Inflammatory macrophage treated with lipopolysaccharide for 4 hours (primary cell): ENCODE measurements at regions not wholly inside any gene's neighbourhood (a gene's known extent, or its start where the extent isn't known, plus 50 kb on each side); places are given as distances from the start of the nearest gene placed in this dataset.
"Not testable (repeated sequence)": the region's sequence is repeated elsewhere in the genome, so short reads cannot be mapped to it uniquely, and the experiment has no call there.

Experiments used
- DNase-seq: peaks from one replicate; pipeline ENCODE4 v3.0.0-alpha.2; 2020

- DNase-seq = no peak
Measured at GRCh38 chr7:55304018-55304762, 60.9 kb upstream of the LANCL2 start.

DNA sequence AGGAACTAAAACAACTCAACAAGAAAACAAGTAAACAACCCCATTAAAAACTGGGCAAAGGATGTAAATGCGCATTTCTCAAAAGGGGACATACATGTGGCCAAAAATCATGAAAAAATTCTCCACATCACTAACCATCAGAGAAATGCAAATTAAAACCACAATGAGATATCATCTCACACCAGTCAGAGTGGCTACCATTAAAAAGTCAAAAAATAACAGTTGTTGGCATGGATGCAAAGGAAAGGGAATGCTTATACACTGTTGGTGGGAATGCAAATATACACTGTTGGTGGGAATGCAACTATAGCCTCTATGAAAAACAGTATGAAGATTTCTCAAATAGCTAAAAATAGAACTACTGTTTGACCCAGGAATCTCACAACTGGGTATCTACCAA, 60.0 kb upstream of the LANCL2 start:
- no peak for DNase-seq

DNA sequence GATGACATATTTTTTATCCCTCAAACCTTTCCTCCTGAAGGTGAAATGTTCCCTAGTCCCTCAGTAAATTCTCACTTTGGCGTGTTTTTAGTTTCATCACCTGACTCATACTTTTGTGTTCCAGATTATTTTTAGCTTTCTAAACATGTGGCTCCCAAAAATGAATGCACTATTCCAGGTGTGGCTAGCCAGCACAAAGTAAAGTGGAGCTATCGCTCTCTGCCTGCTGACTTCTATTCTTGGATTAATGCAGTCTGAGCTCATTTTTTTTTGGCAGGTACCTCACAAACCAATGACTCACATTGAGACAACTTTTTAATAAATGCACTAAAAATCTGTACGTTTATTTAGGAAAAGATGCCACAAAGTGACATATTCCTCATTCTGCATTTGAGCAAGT, 58.8 kb upstream of the LANCL2 start:
- DNase-seq = no peak

- no peak for DNase-seq
Measured at GRCh38 chr7:55307123-55307916, 57.8 kb upstream of the LANCL2 start.

GRCh38 chr7:55308186-55308929, 56.8 kb upstream of the LANCL2 start:
- DNase-seq = no peak

GRCh38 chr7:55309040-55309991, 55.8 kb upstream of the LANCL2 start:
- DNase-seq = no peak

DNA sequence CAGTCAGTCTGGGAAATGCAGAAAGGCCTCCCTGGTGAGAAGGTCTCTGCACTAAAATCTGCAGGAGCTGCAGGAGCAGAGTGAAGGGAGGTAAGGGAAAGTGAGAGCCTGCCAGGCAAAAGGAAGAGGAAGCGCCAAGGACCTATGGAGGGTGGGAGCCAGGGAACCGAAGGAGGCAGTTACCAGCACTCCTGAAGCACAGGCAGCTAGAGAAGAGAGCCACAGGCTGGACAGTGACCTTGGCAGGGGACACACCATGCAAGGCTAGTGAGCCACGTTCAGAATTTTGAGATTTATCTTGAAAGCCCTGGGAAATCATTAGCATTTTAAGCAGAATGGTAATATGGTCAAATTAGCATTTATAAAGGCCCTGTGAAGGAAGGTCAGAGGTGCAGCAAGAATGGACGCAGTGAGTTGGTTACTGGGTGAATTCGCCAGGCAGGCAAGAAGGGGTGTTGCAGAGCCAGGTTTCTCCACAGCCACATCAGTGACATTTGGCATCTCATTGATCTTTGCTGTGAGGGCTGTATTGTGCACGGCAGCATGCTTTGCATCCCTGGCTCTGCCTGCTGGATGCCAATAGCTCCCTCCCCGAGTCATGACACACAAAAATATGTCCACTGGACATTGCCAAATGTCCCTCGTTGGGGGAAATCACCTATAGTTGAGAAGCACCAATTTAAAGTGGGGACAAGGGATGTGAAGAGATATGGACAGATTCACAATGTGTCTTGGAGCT, 54.7 kb upstream of the LANCL2 start:
- no peak for DNase-seq

- DNase-seq = not testable (repeated sequence)
Measured at GRCh38 chr7:55311892-55312291, 53.2 kb upstream of the LANCL2 start.

GRCh38 chr7:55313671-55314070, 51.5 kb upstream of the LANCL2 start:
- not testable (repeated sequence) for DNase-seq

DNA sequence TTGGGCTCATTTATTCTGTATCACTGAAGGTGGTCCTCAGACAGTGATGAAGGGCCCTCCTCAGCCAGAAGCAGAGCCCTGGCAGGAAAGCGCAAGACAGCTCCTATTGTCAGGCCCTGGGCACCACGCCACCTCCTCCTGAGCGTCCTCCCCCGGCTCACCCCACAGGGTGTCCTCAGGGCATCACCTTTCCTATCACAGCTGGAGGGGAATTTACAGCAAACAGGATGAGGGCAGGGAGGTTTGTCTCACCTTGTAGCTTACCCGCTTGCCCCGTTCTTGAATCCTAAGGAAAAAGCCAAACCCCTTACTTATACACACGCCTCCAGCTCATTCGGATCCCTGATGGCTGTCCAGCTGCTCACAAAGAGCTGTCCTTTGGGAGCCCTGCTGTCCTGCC, 50.2 kb upstream of the LANCL2 start:
- no peak for DNase-seq
